ENCODE measurements at regions not wholly inside any gene's neighbourhood (a gene's known extent, or its start where the extent isn't known, plus 50 kb on each side); places are given as distances from the start of the nearest gene placed in this dataset.

- H3K9ac ChIP-seq (ENCODE audit: low read length in 3 of 3) = no peak overlapping the region
- intact Hi-C loops (cut with DNase I) = no loop called here
- H3K27me3 ChIP-seq (ENCODE audit: control insufficient read depth, insufficient read depth, low read length) = no peaks in the 10 kb centered on the region
- no peak overlapping the region for H3K27ac ChIP-seq (ENCODE audit: low read depth in 2 of 2, low read length in 2 of 2)
- TF ChIP-seq CTCF (IDR thresholded peaks at IDR 0.05; ENCODE audit: borderline replicate concordance, extremely low read depth, insufficient read depth) = no peak
- no peaks in the 10 kb centered on the region for H3K4me1 ChIP-seq (ENCODE audit: control insufficient read depth in 2 of 3, insufficient read depth in 2 of 3, low read depth in 1 of 3, low read length in 3 of 3)
- no peak for FAIRE-seq
- no peak for DNase-seq
- no peaks in the 10 kb centered on the region for H3K9me3 ChIP-seq (ENCODE audit: control insufficient read depth in 2 of 3, insufficient read depth in 1 of 3, low read length in 3 of 3)
- no peak overlapping the region for H3K4me3 ChIP-seq (ENCODE audit: low read length in 3 of 3)
- no peaks in the 10 kb centered on the region for H3K36me3 ChIP-seq (ENCODE audit: control insufficient read depth in 2 of 3, insufficient read depth in 3 of 3, low read length in 3 of 3)
These were observed 670.7 kb upstream of the ZNF804A start for GRCh38 chr2:183927406-183928325.

DNA sequence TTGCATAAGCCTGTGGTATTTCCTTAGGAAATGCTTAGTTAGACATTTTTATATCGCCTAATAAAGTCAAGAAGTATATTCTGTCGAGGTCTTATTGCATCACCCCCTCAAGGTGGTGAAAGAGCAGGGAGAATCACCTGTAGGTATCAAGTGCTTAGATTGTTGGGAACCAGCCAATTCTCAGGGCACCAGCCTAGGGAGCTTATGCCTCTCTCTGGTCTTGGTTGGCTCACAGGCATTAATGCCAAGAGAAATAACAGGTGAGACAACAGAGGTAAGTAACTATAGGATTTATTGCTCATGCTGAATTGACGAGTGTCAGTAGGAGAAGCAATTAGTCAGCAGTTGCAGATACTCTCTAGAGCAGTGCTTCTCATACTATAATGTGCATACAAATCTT, 663.3 kb upstream of the ZNF804A start:
- DNase-seq (no peak), FAIRE-seq (no peak)
- no peak for TF ChIP-seq CTCF (IDR thresholded peaks at IDR 0.05; ENCODE audit: borderline replicate concordance, extremely low read depth, insufficient read depth)
- Histone ChIP-seq H3K27me3 (ENCODE audit: control insufficient read depth, insufficient read depth, low read length) (no peaks in the 10 kb centered on the region), H3K4me3 (ENCODE audit: low read length in 3 of 3) (no peak overlapping the region), H3K27ac (ENCODE audit: low read depth in 2 of 2, low read length in 2 of 2) (no peak overlapping the region), H3K9ac (ENCODE audit: low read length in 3 of 3) (no peak overlapping the region), H3K9me3 (ENCODE audit: control insufficient read depth in 2 of 3, insufficient read depth in 1 of 3, low read length in 3 of 3) (peaks cover 0 to 2% (median 0%) of the 10 kb centered on the region in 3 donors), H3K36me3 (ENCODE audit: control insufficient read depth in 2 of 3, insufficient read depth in 3 of 3, low read length in 3 of 3) (no peaks in the 10 kb centered on the region), H3K4me1 (ENCODE audit: control insufficient read depth in 2 of 3, insufficient read depth in 2 of 3, low read depth in 1 of 3, low read length in 3 of 3) (no peaks in the 10 kb centered on the region)
- intact Hi-C loops (cut with DNase I) = no loop called here

GRCh38 chr2:183937220-183937619, 661.1 kb upstream of the ZNF804A start:
- no peak for TF ChIP-seq CTCF (IDR thresholded peaks at IDR 0.05; ENCODE audit: borderline replicate concordance, extremely low read depth, insufficient read depth)
- DNase-seq (no peak), FAIRE-seq (no peak)
- no peaks in the 10 kb centered on the region for H3K27me3 ChIP-seq (ENCODE audit: control insufficient read depth, insufficient read depth, low read length)
- no peak overlapping the region for H3K27ac ChIP-seq (ENCODE audit: low read depth in 2 of 2, low read length in 2 of 2)
- no peak overlapping the region for H3K4me3 ChIP-seq (ENCODE audit: low read length in 3 of 3)
- intact Hi-C loops (cut with DNase I) = no loop called here
- H3K9ac ChIP-seq (ENCODE audit: low read length in 3 of 3) = no peak overlapping the region
- H3K9me3 ChIP-seq (ENCODE audit: control insufficient read depth in 2 of 3, insufficient read depth in 1 of 3, low read length in 3 of 3) = peaks cover 0 to 2% (median 0%) of the 10 kb centered on the region in 3 donors
- no peaks in the 10 kb centered on the region for H3K4me1 ChIP-seq (ENCODE audit: control insufficient read depth in 2 of 3, insufficient read depth in 2 of 3, low read depth in 1 of 3, low read length in 3 of 3)
- H3K36me3 ChIP-seq (ENCODE audit: control insufficient read depth in 2 of 3, insufficient read depth in 3 of 3, low read length in 3 of 3) = no peaks in the 10 kb centered on the region
